ENCODE measurements at regions not wholly inside any gene's neighbourhood (a gene's known extent, or its start where the extent isn't known, plus 50 kb on each side); places are given as distances from the start of the nearest gene placed in this dataset.

GRCh38 chr1:185555743-185556142 is 178.4 kb upstream of the HMCN1 start:
- TF ChIP-seq MAX (IDR thresholded peaks at IDR 0.05; ENCODE audit: insufficient read depth, insufficient read length) (no peak), FOS (IDR thresholded peaks at IDR 0.05; ENCODE audit: borderline replicate concordance, insufficient read depth, low read length) (no peak), EZH2 (IDR thresholded peaks at IDR 0.05; ENCODE audit: borderline replicate concordance, low read depth, low read length, severe bottlenecking) (no peak), GATA2 (IDR thresholded peaks at IDR 0.05; ENCODE audit: insufficient read depth, insufficient read length, low read depth, low read length) (no peak), CTCF (IDR thresholded peaks at IDR 0.05; ENCODE audit: extremely low read depth in 1 of 2, insufficient read depth in 1 of 2, low read depth in 1 of 2, low read length in 2 of 2) (no peak), POLR2A (IDR thresholded peaks at IDR 0.05; ENCODE audit: low read depth, low read length) (no peak), JUN (IDR thresholded peaks at IDR 0.05; ENCODE audit: borderline replicate concordance, insufficient read depth, insufficient read length, low read depth) (no peak)
- no peak for FAIRE-seq
- H3K79me2 ChIP-seq (ENCODE audit: control insufficient read depth, insufficient read depth, low read length): no peaks in the 10 kb centered on the region
- CTCF ChIA-PET: interaction anchor here (1.5 to 1.8 kb wide), 2 partner anchors 10 to 12 kb away, joined by 5 to 7 read pairs; no protein-coding TSS in a partner anchor
- no peak overlapping the region for H3K27ac ChIP-seq (ENCODE audit: insufficient read depth, low read depth, low read length)
- no peak overlapping the region for H2AFZ ChIP-seq (ENCODE audit: low read depth, low read length)
- no peaks in the 10 kb centered on the region for H3K36me3 ChIP-seq (ENCODE audit: control insufficient read depth in 2 of 2, extremely low read depth in 1 of 2, insufficient read depth in 2 of 2, low read length in 2 of 2)
- H3K27me3 ChIP-seq (ENCODE audit: control insufficient read depth in 2 of 2, insufficient read depth in 2 of 2, low read length in 2 of 2): no peaks in the 10 kb centered on the region
- POLR2A ChIA-PET: interaction anchor here (0.6 kb wide), 1 partner anchor 90 kb away, joined by 3 read pairs; no protein-coding TSS in a partner anchor
- H4K20me1 ChIP-seq (replicated peaks; ENCODE audit: control insufficient read depth, extremely low read depth, insufficient read depth, low read length): no peaks in the 10 kb centered on the region
- H3K4me3 ChIP-seq (replicated peaks in 1 of 3; ENCODE audit: insufficient read depth in 1 of 3, low read depth in 1 of 3, low read length in 3 of 3): no peak overlapping the region
- no peaks in the 10 kb centered on the region for H3K9me1 ChIP-seq (replicated peaks; ENCODE audit: control insufficient read depth, extremely low read depth, insufficient read depth, low read length)
- DNase-seq (ENCODE audit: low read depth, low spot score): no peak
- no peak overlapping the region for H3K9ac ChIP-seq (replicated peaks; ENCODE audit: extremely low read depth, insufficient read depth, low read length)
- BruUV-seq (replicated peaks): no TSS peak
- dilution Hi-C loops (cut with MboI; ENCODE audit: extremely low pct_ligation_motif_present, low sequenced_read_pairs): no loop called here
- no peak overlapping the region for H3K4me2 ChIP-seq (ENCODE audit: insufficient read depth, low read length)
- H3K4me1 ChIP-seq (ENCODE audit: control insufficient read depth, extremely low read depth, insufficient read depth, low read length): no peaks in the 10 kb centered on the region
- H3K9me3 ChIP-seq (replicated peaks; ENCODE audit: control insufficient read depth, insufficient read depth, low read length): no peaks in the 10 kb centered on the region
- intact Hi-C loops (cut with micrococcal nuclease): no loop called here

All from endothelial cell of umbilical vein (primary cell).